Esophagus (tissue), 2 donors: ENCODE measurements at regions not wholly inside any gene's neighbourhood (a gene's known extent, or its start where the extent isn't known, plus 50 kb on each side); places are given as distances from the start of the nearest gene placed in this dataset.
"Not testable (repeated sequence)": the region's sequence is repeated elsewhere in the genome, so short reads cannot be mapped to it uniquely, and the experiment has no call there.

Experiments
- H3K27ac ChIP-seq, 2 donors: one replicate each; pipeline ENCODE4 v1.5.1; 2013; ENCODE audit warnings: low read depth in 2 of 2, mild to moderate bottlenecking in 2 of 2, inconsistent platforms in 1 of 2, low read length in 1 of 2, moderate library complexity in 1 of 2
- H3K27me3 ChIP-seq, 2 donors: one replicate each; pipeline ENCODE4 v1.6.1; 2013; ENCODE audit warnings: low read length in 2 of 2, control low read depth in 1 of 2, mild to moderate bottlenecking in 1 of 2; ENCODE audit not compliant: insufficient read depth in 2 of 2, control insufficient read depth in 1 of 2
- H3K36me3 ChIP-seq, 2 donors: one replicate each; pipeline ENCODE4 v1.6.1; 2013; ENCODE audit warnings: low read length in 1 of 2; ENCODE audit not compliant: control insufficient read depth in 2 of 2, insufficient read depth in 2 of 2
- H3K4me1 ChIP-seq, 2 donors: one replicate each; pipeline ENCODE4 v1.6.1; 2013; ENCODE audit warnings: low read length in 1 of 2; ENCODE audit not compliant: control insufficient read depth in 2 of 2, insufficient read depth in 2 of 2
- H3K4me3 ChIP-seq, 2 donors: one replicate each; pipeline ENCODE4 v1.5.1; 2013; ENCODE audit warnings: low read length in 2 of 2, mild to moderate bottlenecking in 2 of 2, low read depth in 1 of 2, moderate library complexity in 1 of 2
- H3K9me3 ChIP-seq, 2 donors: one replicate each; pipeline ENCODE4 v1.6.1; 2013; ENCODE audit warnings: mild to moderate bottlenecking in 2 of 2, low read depth in 1 of 2, low read length in 1 of 2, moderate library complexity in 1 of 2; ENCODE audit not compliant: control insufficient read depth in 2 of 2, insufficient read depth in 1 of 2
- WGBS, 2 donors: extraction: QIAGEN DNeasy Blood & Tissue Kit; methylation state at CpG; one replicate each; pipeline ENCODE4 v1.1.7; 2013; 5-methylcytosine and 5-hydroxymethylcytosine counted together
- donor health status: healthy with polysubstance abuse.
- donor health status: Bipolar disorder and iron deficiency.

- no peaks in the 10 kb centered on the region for H3K4me1 ChIP-seq
- peaks cover 0 to 3% of the 10 kb centered on the region in 2 donors for H3K27me3 ChIP-seq
- H3K4me3 ChIP-seq = no peak overlapping the region
- 76 to 79% methylated on average over 7 of the region's 7 CpGs for WGBS, 2 donors
- no peak overlapping the region for H3K27ac ChIP-seq
- no peaks in the 10 kb centered on the region for H3K9me3 ChIP-seq
- H3K36me3 ChIP-seq = no peaks in the 10 kb centered on the region
Observed at GRCh38 chr22:22182218-22182989, 62.2 kb upstream of the VPREB1 start.

GRCh38 chr22:22181341-22181850 lies 63.2 kb upstream of the VPREB1 start:
- no peaks in the 10 kb centered on the region for H3K4me1 ChIP-seq
- no peaks in the 10 kb centered on the region for H3K27me3 ChIP-seq
- no peak overlapping the region for H3K4me3 ChIP-seq
- WGBS, 2 donors = 57 to 59% methylated on average over 3 of the region's 3 CpGs
- no peaks in the 10 kb centered on the region for H3K9me3 ChIP-seq
- H3K36me3 ChIP-seq = no peaks in the 10 kb centered on the region
- H3K27ac ChIP-seq = no peak overlapping the region

DNA sequence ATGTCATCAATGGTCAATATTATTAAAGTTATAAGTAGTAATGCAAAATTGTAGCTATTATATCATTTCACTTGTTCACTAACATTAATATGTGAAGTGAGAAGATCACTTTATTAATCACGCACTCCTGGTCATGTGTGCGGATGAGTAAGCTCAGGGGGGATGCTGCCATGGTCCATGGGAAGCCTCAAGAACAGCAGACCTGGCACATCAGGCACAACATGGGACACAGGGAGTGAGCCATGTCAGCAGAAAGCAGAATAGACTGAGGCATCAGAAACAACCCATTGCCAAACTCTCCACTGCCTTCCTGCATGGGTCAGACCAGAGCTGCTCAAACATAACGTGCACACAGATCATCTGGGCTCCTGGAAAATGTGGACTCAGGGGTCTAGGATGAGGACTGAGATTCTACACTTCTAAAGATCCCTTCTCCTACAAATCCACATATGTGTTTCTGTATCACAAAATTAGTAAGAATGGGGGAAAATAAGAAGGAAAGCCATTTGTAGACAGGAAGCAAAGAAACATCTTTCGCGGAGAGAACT lies 63.8 kb upstream of the VPREB1 start:
- Histone ChIP-seq H3K27ac (no peak overlapping the region), H3K9me3 (no peaks in the 10 kb centered on the region), H3K36me3 (no peaks in the 10 kb centered on the region), H3K4me3 (no peak overlapping the region), H3K4me1 (no peaks in the 10 kb centered on the region), H3K27me3 (no peaks in the 10 kb centered on the region)
- 69 to 79% methylated on average over 5 of the region's 5 CpGs for WGBS, 2 donors

GRCh38 chr22:22179858-22180257 lies 64.7 kb upstream of the VPREB1 start:
- 72 to 74% methylated on average over 3 of the region's 3 CpGs for WGBS, 2 donors
- no peaks in the 10 kb centered on the region for H3K9me3 ChIP-seq
- no peak overlapping the region for H3K4me3 ChIP-seq
- H3K36me3 ChIP-seq = no peaks in the 10 kb centered on the region
- no peaks in the 10 kb centered on the region for H3K27me3 ChIP-seq
- H3K27ac ChIP-seq = no peak overlapping the region
- H3K4me1 ChIP-seq = no peaks in the 10 kb centered on the region

GRCh38 chr22:22178992-22179391 lies 65.6 kb upstream of the VPREB1 start:
- H3K27me3 ChIP-seq = no peaks in the 10 kb centered on the region
- H3K27ac ChIP-seq = no peak overlapping the region
- 62 to 75% methylated on average over 2 of the region's 2 CpGs for WGBS, 2 donors
- H3K4me3 ChIP-seq = no peak overlapping the region
- H3K9me3 ChIP-seq = no peaks in the 10 kb centered on the region
- no peaks in the 10 kb centered on the region for H3K36me3 ChIP-seq
- no peaks in the 10 kb centered on the region for H3K4me1 ChIP-seq

DNA sequence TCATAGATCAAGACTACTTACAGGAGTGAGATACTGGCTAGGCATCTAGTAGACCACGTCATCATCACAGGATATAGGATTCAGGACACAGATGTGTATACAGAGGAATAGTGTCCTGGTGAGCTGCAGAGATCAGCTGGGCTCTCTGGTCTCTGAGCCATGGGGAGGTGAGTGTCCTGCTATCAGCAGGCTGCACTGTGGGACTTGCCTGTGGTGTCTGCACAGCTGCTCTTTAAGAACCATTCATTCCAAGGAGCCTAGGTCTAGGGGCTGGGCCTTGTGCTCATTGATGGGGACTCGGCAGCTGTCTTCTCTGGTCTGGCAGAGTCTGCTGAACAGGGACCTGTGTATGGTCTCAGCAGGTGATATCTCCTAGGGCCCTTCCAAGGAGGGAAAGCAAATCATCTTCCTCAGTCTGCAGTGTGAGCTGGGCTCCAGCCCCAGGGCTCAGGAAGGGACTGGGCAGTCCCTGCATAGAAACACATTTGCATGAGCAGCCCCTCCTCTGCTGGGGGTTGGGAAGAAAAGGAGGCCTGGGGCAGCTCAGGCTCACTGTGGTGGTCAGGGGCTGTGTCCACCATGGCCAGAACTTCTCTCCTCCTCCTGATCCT lies 66.1 kb upstream of the VPREB1 start:
- no peaks in the 10 kb centered on the region for H3K27me3 ChIP-seq
- H3K4me3 ChIP-seq = no peak overlapping the region
- no peak overlapping the region for H3K27ac ChIP-seq
- no peaks in the 10 kb centered on the region for H3K4me1 ChIP-seq
- no peaks in the 10 kb centered on the region for H3K36me3 ChIP-seq
- WGBS, 2 donors = 69 to 72% methylated on average over 2 of the region's 2 CpGs
- H3K9me3 ChIP-seq = no peaks in the 10 kb centered on the region

- H3K27ac ChIP-seq = no peak overlapping the region
- 66 to 71% methylated on average over 4 of the region's 4 CpGs for WGBS, 2 donors
- H3K9me3 ChIP-seq = no peaks in the 10 kb centered on the region
- H3K4me3 ChIP-seq = no peak overlapping the region
- H3K4me1 ChIP-seq = no peaks in the 10 kb centered on the region
- H3K27me3 ChIP-seq = no peaks in the 10 kb centered on the region
- no peaks in the 10 kb centered on the region for H3K36me3 ChIP-seq
Observed at GRCh38 chr22:22176929-22177616, 67.5 kb upstream of the VPREB1 start.

DNA sequence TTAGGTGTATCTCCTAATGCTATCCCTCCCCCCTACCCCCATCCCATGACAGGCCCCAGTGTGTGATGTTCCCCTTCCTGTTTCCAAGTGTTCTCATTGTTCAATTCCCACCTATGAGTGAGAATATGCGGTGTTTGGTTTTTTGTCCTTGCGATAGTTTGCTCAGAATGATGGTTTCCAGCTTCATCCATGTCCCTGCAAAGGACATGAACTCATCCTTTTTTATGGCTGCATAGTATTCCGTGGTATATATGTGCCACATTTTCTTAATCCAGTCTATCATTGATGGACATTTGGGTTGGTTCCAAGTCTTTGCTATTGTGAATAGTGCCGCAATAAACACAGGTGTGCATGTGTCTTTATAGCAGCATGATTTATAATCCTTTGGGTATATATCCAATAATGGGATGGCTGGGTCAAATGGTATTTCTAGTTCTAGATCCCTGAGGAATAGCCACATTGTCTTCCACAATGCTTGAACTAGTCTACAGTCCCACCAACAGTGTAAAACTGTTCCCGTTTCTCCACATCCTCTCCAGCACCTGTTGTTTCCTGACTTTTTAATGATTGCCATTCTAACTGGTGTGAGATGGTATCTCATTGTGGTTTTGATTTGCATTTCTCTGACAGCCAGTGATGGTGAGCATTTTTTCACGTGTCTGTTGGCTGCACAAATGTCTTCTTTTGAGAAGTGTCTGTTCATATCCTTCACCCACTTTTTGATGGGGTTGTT lies 71.5 kb upstream of the VPREB1 start:
- not testable (repeated sequence) for H3K9me3 ChIP-seq, H3K27ac ChIP-seq, H3K4me1 ChIP-seq, H3K36me3 ChIP-seq, H3K4me3 ChIP-seq, H3K27me3 ChIP-seq
- 61 to 68% methylated on average over 5 of the region's 6 CpGs for WGBS, 2 donors
